ENCODE measurements at regions not wholly inside any gene's neighbourhood (a gene's known extent, or its start where the extent isn't known, plus 50 kb on each side); places are given as distances from the start of the nearest gene placed in this dataset.
"Not testable (repeated sequence)": the region's sequence is repeated elsewhere in the genome, so short reads cannot be mapped to it uniquely, and the experiment has no call there.

- TF ChIP-seq CTCF, POLR2A (IDR thresholded peaks at IDR 0.05): not testable (repeated sequence)
Measured at GRCh38 chr2:58466021-58466420, 224.9 kb upstream of the FANCL start.
